ENCODE measurements at regions not wholly inside any gene's neighbourhood (a gene's known extent, or its start where the extent isn't known, plus 50 kb on each side); places are given as distances from the start of the nearest gene placed in this dataset.

DNA sequence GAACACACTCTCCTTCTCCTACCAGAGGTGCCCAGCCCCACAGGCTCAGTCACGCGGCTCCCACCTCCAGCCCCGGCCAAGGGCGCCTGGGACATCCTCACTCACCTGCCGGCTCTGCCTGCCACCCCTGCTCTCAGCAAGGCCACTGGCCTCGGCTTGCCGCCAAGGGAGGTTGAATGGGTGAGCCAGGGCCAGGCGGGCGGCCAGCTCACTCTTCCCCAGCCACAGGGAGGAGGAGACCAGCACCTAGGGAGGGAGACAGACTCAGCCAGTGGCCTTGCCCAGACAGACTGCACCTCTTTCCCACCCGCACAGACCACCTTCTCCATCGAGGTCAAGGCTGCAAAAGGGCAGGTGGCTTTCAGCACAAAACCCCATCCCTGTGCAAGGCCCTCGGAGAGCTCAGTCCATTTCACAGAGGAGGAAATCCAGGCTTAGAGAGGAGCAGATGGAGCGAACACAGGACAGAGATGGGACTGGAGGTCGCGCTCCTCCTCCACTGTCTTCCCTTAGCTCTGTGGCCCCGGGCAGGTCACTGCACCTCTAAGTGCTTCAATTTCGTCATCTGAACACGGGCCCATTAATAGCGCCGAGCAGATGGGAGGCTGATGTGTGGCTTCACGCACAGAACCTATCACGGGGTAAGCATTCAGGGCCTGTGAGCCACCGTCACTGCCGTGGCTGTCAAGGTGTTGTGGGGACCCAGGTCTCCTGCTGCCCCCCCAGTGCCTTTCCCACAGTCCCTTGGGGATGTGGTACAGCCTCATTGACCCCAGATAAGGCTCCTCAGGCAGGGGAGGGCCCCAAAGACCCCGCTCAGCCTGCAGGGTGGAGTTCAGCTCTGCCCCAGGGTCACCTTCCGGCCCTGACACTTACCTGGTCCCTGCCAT is 56.1 kb downstream of the RMI2 start:
- no peak for DNase-seq (ENCODE audit: low read depth)
- no peak overlapping the region for H3K4me3 ChIP-seq (ENCODE audit: low read depth, low read length)
- TF ChIP-seq, protein P1, sequence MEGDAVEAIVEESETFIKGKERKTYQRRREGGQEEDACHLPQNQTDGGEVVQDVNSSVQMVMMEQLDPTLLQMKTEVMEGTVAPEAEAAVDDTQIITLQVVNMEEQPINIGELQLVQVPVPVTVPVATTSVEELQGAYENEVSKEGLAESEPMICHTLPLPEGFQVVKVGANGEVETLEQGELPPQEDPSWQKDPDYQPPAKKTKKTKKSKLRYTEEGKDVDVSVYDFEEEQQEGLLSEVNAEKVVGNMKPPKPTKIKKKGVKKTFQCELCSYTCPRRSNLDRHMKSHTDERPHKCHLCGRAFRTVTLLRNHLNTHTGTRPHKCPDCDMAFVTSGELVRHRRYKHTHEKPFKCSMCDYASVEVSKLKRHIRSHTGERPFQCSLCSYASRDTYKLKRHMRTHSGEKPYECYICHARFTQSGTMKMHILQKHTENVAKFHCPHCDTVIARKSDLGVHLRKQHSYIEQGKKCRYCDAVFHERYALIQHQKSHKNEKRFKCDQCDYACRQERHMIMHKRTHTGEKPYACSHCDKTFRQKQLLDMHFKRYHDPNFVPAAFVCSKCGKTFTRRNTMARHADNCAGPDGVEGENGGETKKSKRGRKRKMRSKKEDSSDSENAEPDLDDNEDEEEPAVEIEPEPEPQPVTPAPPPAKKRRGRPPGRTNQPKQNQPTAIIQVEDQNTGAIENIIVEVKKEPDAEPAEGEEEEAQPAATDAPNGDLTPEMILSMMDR (IDR thresholded peaks at IDR 0.05; ENCODE audit: insufficient read depth, low read depth, low read length, missing control alignments), result no peak

DNA sequence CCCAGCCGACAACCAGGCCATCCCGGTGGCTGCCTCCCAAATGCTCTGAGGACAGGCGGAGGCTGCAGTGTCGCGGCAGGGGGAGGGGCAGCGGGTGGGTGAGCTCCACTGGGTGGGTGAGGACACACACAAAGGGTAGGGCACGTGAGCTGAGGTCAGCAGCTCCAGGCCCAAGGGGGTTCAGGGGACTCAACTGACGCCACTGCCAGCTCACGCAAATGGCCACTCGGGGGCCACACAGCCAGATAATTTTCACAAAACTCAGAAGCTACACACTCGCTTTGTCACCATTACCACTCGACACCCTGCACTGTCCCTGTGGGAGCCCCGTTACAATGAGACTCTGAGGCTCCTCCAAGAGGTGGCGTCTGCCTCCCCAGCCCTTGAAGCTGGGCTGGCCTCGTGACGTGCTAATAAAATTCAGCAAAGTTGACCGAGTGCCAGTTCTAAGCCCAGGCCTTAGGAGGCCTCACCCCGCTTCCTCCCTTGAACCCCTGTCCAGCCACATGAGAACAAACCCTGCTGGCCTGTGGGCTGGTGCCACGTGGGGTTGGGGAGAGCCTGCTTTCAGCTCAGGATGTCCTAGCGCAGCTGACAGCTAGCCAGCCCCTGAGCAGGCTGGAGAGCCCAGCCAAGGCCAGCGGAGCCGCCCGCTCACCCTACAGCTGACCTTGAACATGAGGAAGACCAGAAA is 56.9 kb downstream of the RMI2 start:
- DNase-seq (ENCODE audit: low read depth), result no peak
- no peak overlapping the region for H3K4me3 ChIP-seq (ENCODE audit: low read depth, low read length)
- TF ChIP-seq, protein P1 (IDR thresholded peaks at IDR 0.05; ENCODE audit: insufficient read depth, low read depth, low read length, missing control alignments), result no peak

DNA sequence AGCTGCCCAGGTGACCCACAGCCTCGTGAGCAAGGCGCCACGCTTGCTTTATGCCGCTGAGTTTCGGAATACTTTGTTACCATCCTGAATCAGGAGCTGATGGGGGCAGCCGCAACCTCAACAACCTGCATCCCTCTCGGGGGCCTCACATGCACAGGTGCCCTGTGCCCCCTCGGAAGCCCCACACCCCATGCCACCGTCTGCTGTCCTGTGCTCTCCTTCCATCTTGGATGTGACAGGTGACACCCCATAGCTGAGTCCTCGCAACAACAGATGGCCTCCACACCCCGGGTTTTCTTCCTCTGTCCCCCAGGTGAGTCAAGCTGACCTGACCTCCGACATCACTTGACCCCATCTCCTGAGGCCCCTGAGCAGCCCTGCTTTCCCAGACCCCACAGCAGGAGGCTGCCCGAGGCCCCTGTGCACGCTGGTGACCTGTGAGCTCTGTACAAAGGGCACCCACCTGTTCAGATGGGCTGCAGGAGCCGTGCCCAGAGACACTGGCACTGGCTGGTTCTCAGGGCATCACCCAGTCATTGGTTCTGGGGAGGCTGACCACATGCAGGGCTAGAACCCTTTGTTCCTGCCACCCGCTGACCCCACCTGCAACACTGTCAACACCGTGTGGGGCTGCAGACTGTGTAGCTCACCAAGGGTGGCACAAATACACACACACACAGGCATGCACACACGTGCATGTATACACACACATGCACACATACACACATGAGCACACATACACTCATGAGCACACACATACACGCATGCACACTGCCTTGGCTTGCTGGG is 57.7 kb downstream of the RMI2 start:
- DNase-seq (ENCODE audit: low read depth), result no peak
- TF ChIP-seq, protein P1 (IDR thresholded peaks at IDR 0.05; ENCODE audit: insufficient read depth, low read depth, low read length, missing control alignments), result no peak
- no peak overlapping the region for H3K4me3 ChIP-seq (ENCODE audit: low read depth, low read length)

DNA sequence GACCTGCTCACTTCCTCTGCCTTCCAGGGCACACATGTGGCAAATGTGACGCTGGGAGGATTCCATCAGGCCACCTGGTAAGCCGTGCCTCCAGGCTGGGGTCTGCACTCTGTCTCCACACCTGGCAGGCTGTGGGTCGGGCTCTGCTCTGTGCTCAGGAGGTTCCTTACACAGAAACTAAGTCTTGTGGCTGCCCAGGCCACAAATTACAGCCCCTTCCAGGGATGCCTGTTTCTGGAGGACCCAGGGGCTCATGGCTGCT is 58.2 kb downstream of the RMI2 start:
- no peak for DNase-seq (ENCODE audit: low read depth)
- no peak overlapping the region for H3K4me3 ChIP-seq (ENCODE audit: low read depth, low read length)
- TF ChIP-seq, protein P1 (IDR thresholded peaks at IDR 0.05; ENCODE audit: insufficient read depth, low read depth, low read length, missing control alignments), result no peak

DNA sequence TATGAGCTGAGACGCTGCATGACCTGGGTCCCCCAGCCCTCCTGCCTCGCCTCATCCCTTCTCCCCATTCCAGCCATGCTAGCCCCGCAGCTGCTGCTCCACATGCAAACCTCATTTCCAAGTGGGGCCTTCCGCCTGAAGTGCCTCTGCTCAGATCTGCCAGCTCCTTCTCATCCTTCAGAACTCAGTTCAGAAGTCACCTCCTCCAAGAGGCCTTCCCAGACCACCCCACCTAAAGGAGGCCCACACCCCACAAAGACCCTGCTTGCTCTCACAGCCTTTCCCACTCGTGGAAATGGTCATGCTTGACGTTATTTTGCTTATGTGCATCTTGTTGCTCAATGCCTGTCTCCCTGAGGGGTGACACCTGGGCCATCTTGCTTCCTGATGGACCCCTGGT is 58.7 kb downstream of the RMI2 start:
- H3K4me3 ChIP-seq (ENCODE audit: low read depth, low read length), result no peak overlapping the region
- DNase-seq (ENCODE audit: low read depth), result no peak
- TF ChIP-seq, protein P1 (IDR thresholded peaks at IDR 0.05; ENCODE audit: insufficient read depth, low read depth, low read length, missing control alignments), result no peak

DNA sequence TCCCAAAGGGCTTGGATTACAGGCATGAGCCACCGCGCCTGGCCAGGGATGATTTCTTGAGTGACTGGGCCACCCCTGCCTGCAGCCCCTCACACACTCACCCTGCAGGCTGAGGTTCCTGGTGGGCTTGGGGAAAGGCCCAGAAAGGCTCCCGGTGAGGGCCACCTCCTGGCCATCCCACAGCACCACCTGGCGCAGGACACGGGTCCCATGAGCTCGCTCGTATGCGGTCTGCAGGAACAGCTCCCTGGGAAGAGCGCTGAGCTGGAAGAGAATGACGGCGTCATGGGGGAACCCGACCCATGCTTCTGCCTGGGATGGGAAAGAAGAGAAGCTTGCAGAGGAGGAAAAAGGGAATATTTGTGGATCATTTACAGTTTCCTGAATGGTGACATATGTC is 59.3 kb downstream of the RMI2 start:
- DNase-seq (ENCODE audit: low read depth), result no peak
- TF ChIP-seq, protein P1 (IDR thresholded peaks at IDR 0.05; ENCODE audit: insufficient read depth, low read depth, low read length, missing control alignments), result no peak
- no peak overlapping the region for H3K4me3 ChIP-seq (ENCODE audit: low read depth, low read length)
